ENCODE measurements at regions not wholly inside any gene's neighbourhood (a gene's known extent, or its start where the extent isn't known, plus 50 kb on each side); places are given as distances from the start of the nearest gene placed in this dataset.
A peak's percentile ranks its signal among the peaks of the same experiment; 100 is the strongest.

- no peak overlapping the region for H3K4me3 ChIP-seq
- H3K27me3 ChIP-seq, result no peaks in the 10 kb centered on the region
- TF ChIP-seq, protein P1, sequence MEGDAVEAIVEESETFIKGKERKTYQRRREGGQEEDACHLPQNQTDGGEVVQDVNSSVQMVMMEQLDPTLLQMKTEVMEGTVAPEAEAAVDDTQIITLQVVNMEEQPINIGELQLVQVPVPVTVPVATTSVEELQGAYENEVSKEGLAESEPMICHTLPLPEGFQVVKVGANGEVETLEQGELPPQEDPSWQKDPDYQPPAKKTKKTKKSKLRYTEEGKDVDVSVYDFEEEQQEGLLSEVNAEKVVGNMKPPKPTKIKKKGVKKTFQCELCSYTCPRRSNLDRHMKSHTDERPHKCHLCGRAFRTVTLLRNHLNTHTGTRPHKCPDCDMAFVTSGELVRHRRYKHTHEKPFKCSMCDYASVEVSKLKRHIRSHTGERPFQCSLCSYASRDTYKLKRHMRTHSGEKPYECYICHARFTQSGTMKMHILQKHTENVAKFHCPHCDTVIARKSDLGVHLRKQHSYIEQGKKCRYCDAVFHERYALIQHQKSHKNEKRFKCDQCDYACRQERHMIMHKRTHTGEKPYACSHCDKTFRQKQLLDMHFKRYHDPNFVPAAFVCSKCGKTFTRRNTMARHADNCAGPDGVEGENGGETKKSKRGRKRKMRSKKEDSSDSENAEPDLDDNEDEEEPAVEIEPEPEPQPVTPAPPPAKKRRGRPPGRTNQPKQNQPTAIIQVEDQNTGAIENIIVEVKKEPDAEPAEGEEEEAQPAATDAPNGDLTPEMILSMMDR (IDR thresholded peaks at IDR 0.05 in 4 of 5, conservative IDR thresholded peaks at IDR 0.05 in 1 of 5), result no peak
- no peak for DNase-seq
- H3K9me3 ChIP-seq, result no peaks in the 10 kb centered on the region
- H3K36me3 ChIP-seq, result no peaks in the 10 kb centered on the region
- H3K27ac ChIP-seq, result no peak overlapping the region
- ATAC-seq, result no peak
- peaks cover 44 to 48% of the 10 kb centered on the region in 2 donors for H3K4me1 ChIP-seq
- intact Hi-C loops (cut with DNase I; ENCODE audit: low total_unique reads) (loop anchor here (5.0 kb wide), 1 partner anchor 137 kb away; no protein-coding TSS in a partner anchor), in situ Hi-C loops (cut with MboI; ENCODE audit: low sequenced_read_pairs in 4 of 4) (no loop called here)
Measured at GRCh38 chr5:135234666-135235401, 164.2 kb downstream of the MACROH2A1 start.

- in situ Hi-C loops (cut with MboI; ENCODE audit: low sequenced_read_pairs in 4 of 4), result no loop called here
- Histone ChIP-seq H3K4me1 (peaks cover 38 to 42% of the 10 kb centered on the region in 2 donors), H3K9me3 (no peaks in the 10 kb centered on the region), H3K36me3 (no peaks in the 10 kb centered on the region), H3K27ac (peak overlapping the region in 2 of 4 donors; percentile 67 to 79), H3K4me3 (no peak overlapping the region), H3K27me3 (no peaks in the 10 kb centered on the region)
- intact Hi-C loops (cut with DNase I; ENCODE audit: low total_unique reads), result loop anchor here (5.0 kb wide), 1 partner anchor 138 kb away; no protein-coding TSS in a partner anchor
- no peak for TF ChIP-seq POLR2A (IDR thresholded peaks at IDR 0.05)
- TF ChIP-seq, protein P1 (IDR thresholded peaks at IDR 0.05 in 4 of 5, conservative IDR thresholded peaks at IDR 0.05 in 1 of 5), result no peak
- ATAC-seq (no peak), DNase-seq (no peak)
Measured at GRCh38 chr5:135234242-135234641, 164.8 kb downstream of the MACROH2A1 start.

DNA sequence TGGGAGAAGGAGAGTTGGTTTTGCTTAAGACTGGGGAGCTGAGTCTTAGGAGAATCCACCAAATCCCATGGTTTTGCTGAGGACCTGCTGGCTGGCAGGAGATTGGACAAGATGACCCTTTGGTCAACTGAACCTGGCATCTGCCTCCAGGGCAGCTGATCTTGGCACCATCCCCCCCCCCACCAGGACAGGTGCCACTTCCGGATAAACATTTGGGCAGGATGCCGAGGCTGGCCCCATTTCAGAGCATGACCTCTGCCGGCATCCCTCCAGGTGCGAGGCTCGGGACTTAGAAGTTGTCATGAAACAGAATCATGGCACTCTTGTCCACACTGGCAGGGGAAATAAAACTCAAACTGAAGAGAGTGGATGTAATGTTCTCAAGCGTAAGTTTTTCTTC lies 165.6 kb downstream of the MACROH2A1 start:
- Histone ChIP-seq H3K4me1 (peaks cover 35 to 39% of the 10 kb centered on the region in 2 donors), H3K36me3 (no peaks in the 10 kb centered on the region), H3K4me3 (no peak overlapping the region), H3K27me3 (no peaks in the 10 kb centered on the region), H3K9me3 (no peaks in the 10 kb centered on the region), H3K27ac (peak overlapping the region; percentile 67 to 79 (median 74))
- ATAC-seq (peak; percentile 19 to 35), DNase-seq (peak in 1 of 2 donors; percentile 51)
- no peak for TF ChIP-seq POLR2A (IDR thresholded peaks at IDR 0.05)
- TF ChIP-seq, protein P1 (IDR thresholded peaks at IDR 0.05 in 4 of 5, conservative IDR thresholded peaks at IDR 0.05 in 1 of 5), result no peak
- intact Hi-C loops (cut with DNase I; ENCODE audit: low total_unique reads) (loop anchor here (5.0 kb wide), 1 partner anchor 139 kb away; no protein-coding TSS in a partner anchor), in situ Hi-C loops (cut with MboI; ENCODE audit: low sequenced_read_pairs in 4 of 4) (no loop called here)

DNA sequence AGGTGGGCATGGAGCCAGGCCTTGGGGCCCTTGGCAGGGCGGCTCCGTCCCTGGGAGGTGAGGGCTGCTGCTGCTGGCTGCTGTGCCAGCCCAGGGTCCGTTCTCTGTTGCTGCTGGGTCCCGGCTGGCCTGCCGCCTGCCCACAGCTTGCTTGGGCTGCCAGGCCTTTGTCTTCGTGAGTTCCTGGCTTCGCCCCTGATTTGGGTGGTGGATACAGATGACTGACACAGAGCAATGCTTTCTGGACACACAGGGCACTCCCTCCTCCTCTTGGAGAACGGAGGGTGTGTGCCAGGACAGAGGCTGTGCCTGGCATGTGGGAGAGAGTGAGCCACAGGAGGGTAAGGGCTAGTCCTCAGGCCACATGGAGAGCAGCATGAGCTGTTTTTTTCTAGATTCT lies 166.1 kb downstream of the MACROH2A1 start:
- no peak overlapping the region for H3K4me3 ChIP-seq
- H3K36me3 ChIP-seq, result no peaks in the 10 kb centered on the region
- no peaks in the 10 kb centered on the region for H3K9me3 ChIP-seq
- H3K27ac ChIP-seq, result peak overlapping the region; percentile 67 to 79 (median 74)
- in situ Hi-C loops (cut with MboI; ENCODE audit: low sequenced_read_pairs in 4 of 4), result no loop called here
- H3K4me1 ChIP-seq, result peaks cover 35 to 39% of the 10 kb centered on the region in 2 donors
- intact Hi-C loops (cut with DNase I; ENCODE audit: low total_unique reads), result loop anchor here (5.0 kb wide), 1 partner anchor 139 kb away; no protein-coding TSS in a partner anchor
- H3K27me3 ChIP-seq, result no peaks in the 10 kb centered on the region
- DNase-seq (peak; percentile 40 to 71), ATAC-seq (peak; percentile 66 to 71)
- TF ChIP-seq POLR2A (IDR thresholded peaks at IDR 0.05), result no peak
- TF ChIP-seq, protein P1 (IDR thresholded peaks at IDR 0.05 in 4 of 5, conservative IDR thresholded peaks at IDR 0.05 in 1 of 5), result no peak
